ENCODE measurements at regions not wholly inside any gene's neighbourhood (a gene's known extent, or its start where the extent isn't known, plus 50 kb on each side); places are given as distances from the start of the nearest gene placed in this dataset.

- no peak for DNase-seq
These were observed 394.2 kb upstream of the LYPLAL1 start for GRCh38 chr1:218779341-218780100.

GRCh38 chr1:218783131-218783530, 390.5 kb upstream of the LYPLAL1 start:
- no peak for DNase-seq

- no peak for DNase-seq
These were observed 389.8 kb upstream of the LYPLAL1 start for GRCh38 chr1:218783916-218784315.

- no peak for DNase-seq
These were observed 387.8 kb upstream of the LYPLAL1 start for GRCh38 chr1:218785928-218786327.

GRCh38 chr1:218787826-218788225, 385.9 kb upstream of the LYPLAL1 start:
- no peak for DNase-seq

- DNase-seq: no peak
These were observed 376.9 kb upstream of the LYPLAL1 start for GRCh38 chr1:218796773-218797172.

GRCh38 chr1:218802799-218803198, 370.9 kb upstream of the LYPLAL1 start:
- DNase-seq: no peak

- DNase-seq: no peak
These were observed 370.2 kb upstream of the LYPLAL1 start for GRCh38 chr1:218803351-218803997.

- DNase-seq: no peak
These were observed 369.5 kb upstream of the LYPLAL1 start for GRCh38 chr1:218804014-218804785.

GRCh38 chr1:218809061-218809460, 364.6 kb upstream of the LYPLAL1 start:
- DNase-seq: no peak

GRCh38 chr1:218809625-218810024, 364.1 kb upstream of the LYPLAL1 start:
- no peak for DNase-seq

- DNase-seq: no peak
These were observed 363.4 kb upstream of the LYPLAL1 start for GRCh38 chr1:218810306-218810705.

GRCh38 chr1:218811497-218811896, 362.2 kb upstream of the LYPLAL1 start:
- no peak for DNase-seq

- no peak for DNase-seq
These were observed 361.3 kb upstream of the LYPLAL1 start for GRCh38 chr1:218812360-218812759.

- DNase-seq: no peak
These were observed 360.4 kb upstream of the LYPLAL1 start for GRCh38 chr1:218813237-218813636.

GRCh38 chr1:218815076-218815475, 358.6 kb upstream of the LYPLAL1 start:
- no peak for DNase-seq

GRCh38 chr1:218817071-218817470, 356.6 kb upstream of the LYPLAL1 start:
- no peak for DNase-seq

- DNase-seq: no peak
These were observed 355.8 kb upstream of the LYPLAL1 start for GRCh38 chr1:218817691-218818465.

GRCh38 chr1:218823291-218823900, 350.3 kb upstream of the LYPLAL1 start:
- DNase-seq: no peak

- DNase-seq: no peak
These were observed 346.2 kb upstream of the LYPLAL1 start for GRCh38 chr1:218827486-218827885.

- DNase-seq: no peak
These were observed 345.5 kb upstream of the LYPLAL1 start for GRCh38 chr1:218828125-218828650.

GRCh38 chr1:218829097-218829496, 344.6 kb upstream of the LYPLAL1 start:
- no peak for DNase-seq

All from activated CD8-positive, alpha-beta memory T cell treated with anti-CD3 and anti-CD28 coated beads for 24 hours (primary cell).